Spleen (tissue), 7 donors: ENCODE measurements at regions not wholly inside any gene's neighbourhood (a gene's known extent, or its start where the extent isn't known, plus 50 kb on each side); places are given as distances from the start of the nearest gene placed in this dataset.

Source experiments
- POLR2A ChIP-seq, 3 donors: fragments of 450-650 bp; IDR thresholded peaks; one replicate each; pipeline ENCODE4 v1.5.1; 2017; ENCODE audit warnings: antibody characterized with exemption in 3 of 3, mild to moderate bottlenecking in 1 of 3
- POLR2AphosphoS5 ChIP-seq, 3 donors: sonication (generic); formaldehyde crosslinking; IDR thresholded peaks; one replicate each; pipeline ENCODE4 v1.5.1; 2017; ENCODE audit warnings: antibody characterized with exemption in 3 of 3
- TF ChIP-seq, protein P1 (sequence below), 11 experiments: fragments of 200-600 bp in 7 of 11; fragments of 450-650 bp in 4 of 11; sonication (generic) in 4 of 11; IDR thresholded peaks in 8 of 11; conservative IDR thresholded peaks in 3 of 11; 1 replicate in 7 of 11; 2 replicates in 4 of 11; pipeline versions ENCODE4 v1.4.0 to v1.8.0; 2016 to 2021; ENCODE audit warnings: antibody characterized with exemption in 11 of 11, inconsistent platforms in 4 of 11, mild to moderate bottlenecking in 1 of 11
- donor health status: DM: no; HTN: no; CAD: no; lungs with moderate emphysema.
- donor health status: DM: no; HTN: no; CAD: no.
- donor health status: DM: no; HTN: no; CAD: no.

DNA sequence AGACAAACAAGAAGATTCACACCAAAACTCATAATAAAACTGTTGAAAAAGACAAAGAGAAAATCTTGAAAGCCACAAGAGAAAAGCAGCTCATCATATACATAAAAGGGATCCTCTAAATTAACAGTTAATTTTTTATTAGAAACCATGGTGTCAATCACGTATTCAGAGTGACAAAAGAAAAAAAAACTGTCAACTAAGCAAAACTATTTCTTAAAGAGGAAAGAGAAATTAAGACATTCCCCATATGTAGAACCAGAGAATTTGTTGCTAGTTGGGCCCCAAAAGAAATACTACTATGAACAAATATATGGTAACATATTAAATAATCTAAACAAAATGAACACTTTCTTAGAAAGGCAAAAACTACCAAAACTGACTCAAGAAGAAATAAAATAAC lies 74.3 kb upstream of the TENT5A start:
- TF ChIP-seq, protein P1, sequence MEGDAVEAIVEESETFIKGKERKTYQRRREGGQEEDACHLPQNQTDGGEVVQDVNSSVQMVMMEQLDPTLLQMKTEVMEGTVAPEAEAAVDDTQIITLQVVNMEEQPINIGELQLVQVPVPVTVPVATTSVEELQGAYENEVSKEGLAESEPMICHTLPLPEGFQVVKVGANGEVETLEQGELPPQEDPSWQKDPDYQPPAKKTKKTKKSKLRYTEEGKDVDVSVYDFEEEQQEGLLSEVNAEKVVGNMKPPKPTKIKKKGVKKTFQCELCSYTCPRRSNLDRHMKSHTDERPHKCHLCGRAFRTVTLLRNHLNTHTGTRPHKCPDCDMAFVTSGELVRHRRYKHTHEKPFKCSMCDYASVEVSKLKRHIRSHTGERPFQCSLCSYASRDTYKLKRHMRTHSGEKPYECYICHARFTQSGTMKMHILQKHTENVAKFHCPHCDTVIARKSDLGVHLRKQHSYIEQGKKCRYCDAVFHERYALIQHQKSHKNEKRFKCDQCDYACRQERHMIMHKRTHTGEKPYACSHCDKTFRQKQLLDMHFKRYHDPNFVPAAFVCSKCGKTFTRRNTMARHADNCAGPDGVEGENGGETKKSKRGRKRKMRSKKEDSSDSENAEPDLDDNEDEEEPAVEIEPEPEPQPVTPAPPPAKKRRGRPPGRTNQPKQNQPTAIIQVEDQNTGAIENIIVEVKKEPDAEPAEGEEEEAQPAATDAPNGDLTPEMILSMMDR (IDR thresholded peaks at IDR 0.05 in 8 of 11, conservative IDR thresholded peaks at IDR 0.05 in 3 of 11): no peak
- TF ChIP-seq POLR2A (IDR thresholded peaks at IDR 0.05): no peak
- no peak for TF ChIP-seq POLR2AphosphoS5 (IDR thresholded peaks at IDR 0.05)
